ENCODE measurements at regions not wholly inside any gene's neighbourhood (a gene's known extent, or its start where the extent isn't known, plus 50 kb on each side); places are given as distances from the start of the nearest gene placed in this dataset.

DNA sequence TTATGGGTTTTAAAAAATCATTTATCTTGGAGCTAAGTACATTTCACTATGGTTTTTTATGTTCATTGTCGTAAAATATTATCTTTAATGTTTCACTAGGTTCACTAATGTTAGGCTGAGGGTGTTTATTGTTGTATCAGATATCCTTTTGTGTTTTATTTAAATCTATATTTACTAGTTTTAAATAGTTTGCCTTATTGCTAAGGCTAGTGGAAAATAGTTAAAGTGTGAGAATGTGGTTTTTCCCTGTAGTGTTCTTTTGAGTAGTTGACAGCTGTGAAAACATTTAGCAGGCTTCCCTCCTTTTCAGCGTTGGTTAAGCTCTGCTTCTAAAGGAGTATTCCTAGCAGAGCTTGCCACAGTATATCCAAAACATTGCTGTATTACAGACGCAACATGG, 139.0 kb downstream of the TM9SF2 start:
- Histone ChIP-seq H3K27ac (no peak overlapping the region), H3K9me3 (no peaks in the 10 kb centered on the region), H3K4me1 (no peaks in the 10 kb centered on the region), H3K27me3 (no peaks in the 10 kb centered on the region), H3K36me3 (no peaks in the 10 kb centered on the region), H3K4me3 (no peak overlapping the region)
- DNase-seq (no peak), ATAC-seq (no peak)
- intact Hi-C loops (cut with DNase I), result no loop called here
- TF ChIP-seq, protein P1, sequence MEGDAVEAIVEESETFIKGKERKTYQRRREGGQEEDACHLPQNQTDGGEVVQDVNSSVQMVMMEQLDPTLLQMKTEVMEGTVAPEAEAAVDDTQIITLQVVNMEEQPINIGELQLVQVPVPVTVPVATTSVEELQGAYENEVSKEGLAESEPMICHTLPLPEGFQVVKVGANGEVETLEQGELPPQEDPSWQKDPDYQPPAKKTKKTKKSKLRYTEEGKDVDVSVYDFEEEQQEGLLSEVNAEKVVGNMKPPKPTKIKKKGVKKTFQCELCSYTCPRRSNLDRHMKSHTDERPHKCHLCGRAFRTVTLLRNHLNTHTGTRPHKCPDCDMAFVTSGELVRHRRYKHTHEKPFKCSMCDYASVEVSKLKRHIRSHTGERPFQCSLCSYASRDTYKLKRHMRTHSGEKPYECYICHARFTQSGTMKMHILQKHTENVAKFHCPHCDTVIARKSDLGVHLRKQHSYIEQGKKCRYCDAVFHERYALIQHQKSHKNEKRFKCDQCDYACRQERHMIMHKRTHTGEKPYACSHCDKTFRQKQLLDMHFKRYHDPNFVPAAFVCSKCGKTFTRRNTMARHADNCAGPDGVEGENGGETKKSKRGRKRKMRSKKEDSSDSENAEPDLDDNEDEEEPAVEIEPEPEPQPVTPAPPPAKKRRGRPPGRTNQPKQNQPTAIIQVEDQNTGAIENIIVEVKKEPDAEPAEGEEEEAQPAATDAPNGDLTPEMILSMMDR (IDR thresholded peaks at IDR 0.05), result no peak

DNA sequence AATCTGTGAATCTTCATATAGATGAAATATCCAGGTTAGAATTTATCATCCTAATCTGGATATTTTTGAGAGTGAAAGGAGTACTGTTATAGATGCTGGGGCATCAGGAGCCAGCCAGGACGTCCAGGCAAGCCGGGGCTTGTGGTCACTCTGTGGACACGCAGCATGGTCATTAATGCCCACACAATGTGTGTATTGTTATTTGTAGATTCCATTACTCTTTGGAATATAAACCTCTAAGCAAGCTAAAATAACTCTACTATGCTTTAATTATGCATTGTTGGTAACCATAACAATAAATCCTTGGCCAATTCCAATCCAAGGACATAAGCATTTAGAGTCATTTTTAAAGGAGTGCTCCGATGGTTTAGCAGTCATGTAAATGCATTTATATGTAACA, 137.9 kb downstream of the TM9SF2 start:
- H3K27ac ChIP-seq, result no peak overlapping the region

DNA sequence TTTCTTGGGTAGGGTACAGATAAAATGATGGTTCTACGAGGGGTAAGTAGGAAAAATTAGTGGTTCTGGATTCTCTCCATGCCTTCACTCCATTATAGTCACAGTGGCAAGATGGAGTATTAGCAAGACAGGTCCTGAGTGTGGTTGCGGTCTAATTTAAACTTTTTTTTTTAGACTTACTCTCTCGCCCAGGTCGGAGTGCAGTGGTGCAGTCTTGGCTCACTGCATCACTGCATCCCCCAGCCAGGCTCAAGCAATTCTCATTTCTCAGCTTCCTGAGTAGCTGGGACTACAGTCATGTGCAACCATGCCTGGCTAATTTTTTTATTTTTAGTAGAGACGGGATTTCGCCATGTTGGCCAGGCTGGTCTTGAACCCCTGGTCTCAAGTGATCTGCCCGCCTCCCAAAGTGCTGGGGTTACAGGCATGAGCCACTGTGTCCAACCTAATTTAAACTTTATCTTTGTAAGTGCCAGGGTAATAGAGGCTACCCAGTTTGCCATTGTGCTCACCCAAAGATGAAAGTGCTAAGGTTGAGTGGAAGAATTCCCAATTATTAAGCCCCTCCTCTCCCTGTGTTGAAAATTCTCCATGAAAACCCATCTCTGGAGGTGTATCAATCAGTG, 135.6 kb downstream of the TM9SF2 start:
- Histone ChIP-seq H3K4me1 (no peaks in the 10 kb centered on the region), H3K27me3 (no peaks in the 10 kb centered on the region), H3K9me3 (no peaks in the 10 kb centered on the region), H3K36me3 (no peaks in the 10 kb centered on the region), H3K27ac (no peak overlapping the region), H3K4me3 (no peak overlapping the region)
- TF ChIP-seq, protein P1 (IDR thresholded peaks at IDR 0.05), result no peak
- no peak for ATAC-seq
- intact Hi-C loops (cut with DNase I), result no loop called here
- DNase-seq, result no peak

More for the DNA sequence above, 137.9 kb downstream of the TM9SF2 start:
- TF ChIP-seq, protein P1 (IDR thresholded peaks at IDR 0.05), result no peak
- no peaks in the 10 kb centered on the region for H3K36me3 ChIP-seq
- DNase-seq, result no peak
- ATAC-seq, result no peak
- H3K4me1 ChIP-seq, result no peaks in the 10 kb centered on the region
- intact Hi-C loops (cut with DNase I), result no loop called here
- H3K27me3 ChIP-seq, result no peaks in the 10 kb centered on the region
- no peaks in the 10 kb centered on the region for H3K9me3 ChIP-seq
- no peak overlapping the region for H3K4me3 ChIP-seq

DNA sequence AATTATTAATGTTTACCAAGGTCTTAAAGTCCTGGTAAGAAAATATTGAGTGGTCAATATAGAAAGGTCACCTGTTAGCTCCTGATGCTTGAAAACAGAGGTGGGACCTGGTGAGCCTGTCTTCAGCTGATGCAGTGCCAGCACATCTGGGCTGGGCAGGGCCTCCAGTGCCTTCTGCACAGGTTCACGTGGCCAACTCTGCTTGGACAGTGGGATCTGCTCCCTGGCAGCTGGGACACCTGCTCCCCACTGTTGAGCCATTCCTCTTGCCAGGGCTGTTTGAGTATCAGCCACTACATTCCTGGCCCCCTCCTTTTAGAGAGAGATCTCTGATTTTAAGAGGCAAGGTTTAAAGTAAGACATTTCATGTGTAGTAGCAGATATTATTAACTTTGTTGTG, 135.0 kb downstream of the TM9SF2 start:
- ATAC-seq (no peak), DNase-seq (no peak)
- H3K4me1 ChIP-seq, result no peaks in the 10 kb centered on the region
- no peaks in the 10 kb centered on the region for H3K36me3 ChIP-seq
- TF ChIP-seq, protein P1 (IDR thresholded peaks at IDR 0.05), result no peak
- no peak overlapping the region for H3K27ac ChIP-seq
- no peaks in the 10 kb centered on the region for H3K27me3 ChIP-seq
- no peaks in the 10 kb centered on the region for H3K9me3 ChIP-seq
- H3K4me3 ChIP-seq, result no peak overlapping the region
- intact Hi-C loops (cut with DNase I), result no loop called here

DNA sequence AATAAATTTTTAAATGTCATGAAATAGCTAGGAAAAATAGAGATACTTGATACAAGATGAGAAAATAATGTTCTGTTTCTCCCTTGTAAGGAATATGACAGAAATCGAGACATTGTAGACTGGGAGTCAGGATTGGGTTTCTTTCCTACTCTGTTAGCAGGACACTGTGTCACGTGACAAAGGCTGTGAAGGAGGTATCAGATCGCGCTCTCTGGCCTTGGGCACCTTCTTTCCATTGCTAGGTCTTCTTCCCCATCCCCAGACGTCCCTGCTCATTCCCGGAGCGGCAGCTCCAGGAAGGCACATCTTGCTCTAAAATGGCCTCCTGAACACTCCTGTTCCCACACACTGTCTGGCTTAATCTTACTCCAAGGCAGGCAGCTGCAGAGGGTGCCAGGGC, 133.4 kb downstream of the TM9SF2 start:
- H3K4me1 ChIP-seq, result no peaks in the 10 kb centered on the region
- no peaks in the 10 kb centered on the region for H3K36me3 ChIP-seq
- H3K9me3 ChIP-seq, result no peaks in the 10 kb centered on the region
- intact Hi-C loops (cut with DNase I), result no loop called here
- H3K4me3 ChIP-seq, result no peak overlapping the region
- H3K27me3 ChIP-seq, result no peaks in the 10 kb centered on the region
- TF ChIP-seq, protein P1 (IDR thresholded peaks at IDR 0.05), result no peak
- no peak overlapping the region for H3K27ac ChIP-seq
- DNase-seq (no peak), ATAC-seq (no peak)

Measured in upper lobe of right lung (tissue), 1 donor.